ENCODE measurements at regions not wholly inside any gene's neighbourhood (a gene's known extent, or its start where the extent isn't known, plus 50 kb on each side); places are given as distances from the start of the nearest gene placed in this dataset.

GRCh38 chr14:37776791-37777499 is 181.5 kb downstream of the TTC6 start (continued):
- TF ChIP-seq TCF12 (IDR thresholded peaks at IDR 0.05), result no peak
- no peak for TF ChIP-seq TCF12 (CRISPR knock-in tag; IDR thresholded peaks at IDR 0.05)
- TF ChIP-seq MAFK (conservative IDR thresholded peaks at IDR 0.05 in 1 of 2, IDR thresholded peaks at IDR 0.05 in 1 of 2; ENCODE audit: low read length in 2 of 2), result 0 out of 4 replicates have a peak, but pooled peaks of 1 of the 2 experiments have one; percentile 3
- TF ChIP-seq, protein P1, sequence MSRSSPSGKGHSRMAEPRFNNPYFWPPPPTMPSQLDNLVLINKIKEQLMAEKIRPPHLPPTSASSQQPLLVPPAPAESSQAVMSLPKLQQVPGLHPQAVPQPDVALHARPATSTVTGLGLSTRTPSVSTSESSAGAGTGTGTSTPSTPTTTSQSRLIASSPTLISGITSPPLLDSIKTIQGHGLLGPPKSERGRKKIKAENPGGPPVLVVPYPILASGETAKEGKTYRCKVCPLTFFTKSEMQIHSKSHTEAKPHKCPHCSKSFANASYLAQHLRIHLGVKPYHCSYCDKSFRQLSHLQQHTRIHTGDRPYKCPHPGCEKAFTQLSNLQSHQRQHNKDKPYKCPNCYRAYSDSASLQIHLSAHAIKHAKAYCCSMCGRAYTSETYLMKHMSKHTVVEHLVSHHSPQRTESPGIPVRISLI (CRISPR knock-in tag; IDR thresholded peaks at IDR 0.05; ENCODE audit: borderline replicate concordance), result peak; percentile 69; the same call in 1 of the 2 replicates
- TF ChIP-seq NFATC3 (CRISPR knock-in tag; IDR thresholded peaks at IDR 0.05), result no peak
- TF ChIP-seq SOX13 (IDR thresholded peaks at IDR 0.05), result no peak
- TF ChIP-seq SOX13 (CRISPR knock-in tag; conservative IDR thresholded peaks at IDR 0.05 in 1 of 2, IDR thresholded peaks at IDR 0.05 in 1 of 2), result peak in 1 of 2 experiments; percentile 82; a peak in 2 of 4 replicates
- TF ChIP-seq MTA3 (CRISPR knock-in tag; IDR thresholded peaks at IDR 0.05), result no peak
- peak; percentile 75 for TF ChIP-seq FOXA3 (CRISPR knock-in tag; IDR thresholded peaks at IDR 0.05)
- no peak for TF ChIP-seq KLF12 (CRISPR knock-in tag; IDR thresholded peaks at IDR 0.05; ENCODE audit: borderline replicate concordance)
- no peak for TF ChIP-seq PATZ1 (CRISPR knock-in tag; IDR thresholded peaks at IDR 0.05)
- TF ChIP-seq E2F1 (CRISPR knock-in tag; IDR thresholded peaks at IDR 0.05), result no peak
- TF ChIP-seq GATAD2A (CRISPR knock-in tag; IDR thresholded peaks at IDR 0.05), result peak; percentile 68
- no peak for TF ChIP-seq DR1 (CRISPR knock-in tag; IDR thresholded peaks at IDR 0.05)
- TF ChIP-seq CHD4 (IDR thresholded peaks at IDR 0.05; ENCODE audit: borderline replicate concordance, low read length), result no peak
- TF ChIP-seq ZNF317 (CRISPR knock-in tag; IDR thresholded peaks at IDR 0.05), result peak; percentile 99
- no peak for TF ChIP-seq ZNF335 (CRISPR knock-in tag; IDR thresholded peaks at IDR 0.05)
- TF ChIP-seq FOXA1 (IDR thresholded peaks at IDR 0.05), result peak; percentile 47
- TF ChIP-seq FOXA1 (CRISPR knock-in tag; IDR thresholded peaks at IDR 0.05), result no peak
- TF ChIP-seq ZBTB4 (CRISPR knock-in tag; IDR thresholded peaks at IDR 0.05; ENCODE audit: borderline replicate concordance), result no peak
- TF ChIP-seq, protein P2, sequence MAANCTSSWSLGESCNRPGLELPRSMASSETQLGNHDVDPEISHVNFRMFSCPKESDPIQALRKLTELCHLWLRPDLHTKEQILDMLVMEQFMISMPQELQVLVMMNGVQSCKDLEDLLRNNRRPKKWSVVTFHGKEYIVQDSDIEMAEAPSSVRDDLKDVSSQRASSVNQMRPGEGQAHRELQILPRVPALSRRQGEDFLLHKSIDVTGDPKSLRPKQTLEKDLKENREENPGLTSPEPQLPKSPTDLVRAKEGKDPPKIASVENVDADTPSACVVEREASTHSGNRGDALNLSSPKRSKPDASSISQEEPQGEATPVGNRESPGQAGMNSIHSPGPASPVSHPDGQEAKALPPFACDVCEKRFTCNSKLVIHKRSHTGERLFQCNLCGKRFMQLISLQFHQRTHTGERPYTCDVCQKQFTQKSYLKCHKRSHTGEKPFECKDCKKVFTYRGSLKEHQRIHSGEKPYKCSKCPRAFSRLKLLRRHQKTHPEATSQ (CRISPR knock-in tag; IDR thresholded peaks at IDR 0.05; ENCODE audit: borderline replicate concordance), result no peak
- TF ChIP-seq SOX6 (IDR thresholded peaks at IDR 0.05), result no peak
- TF ChIP-seq SOX6 (CRISPR knock-in tag; IDR thresholded peaks at IDR 0.05), result peak; percentile 58; the same call in 1 of the 2 replicates
